Choroid plexus epithelial cell (primary cell): ENCODE measurements at regions not wholly inside any gene's neighbourhood (a gene's known extent, or its start where the extent isn't known, plus 50 kb on each side); places are given as distances from the start of the nearest gene placed in this dataset.
"Not testable (repeated sequence)": the region's sequence is repeated elsewhere in the genome, so short reads cannot be mapped to it uniquely, and the experiment has no call there.

Experiments
- DNase-seq: peaks from one replicate; pipeline ENCODE4 v3.0.0-alpha.2; 2010; ENCODE audit warnings: low read depth
- H3K4me3 ChIP-seq: 2 replicates; pipeline ENCODE4 v1.5.1; 2011; ENCODE audit warnings: low read depth, mild to moderate bottlenecking, control low read depth, low read length, moderate library complexity
- CTCF ChIP-seq: conservative IDR thresholded peaks from 2 replicates; pipeline ENCODE4 v1.5.1; 2011; ENCODE audit warnings: low read depth, mild to moderate bottlenecking, control low read depth, inconsistent platforms, low read length, moderate library complexity

GRCh38 chr6:114939630-114940029 lies 596.8 kb upstream of the HS3ST5 start:
- no peak for TF ChIP-seq CTCF
- DNase-seq = no peak
- H3K4me3 ChIP-seq = no peak overlapping the region

DNA sequence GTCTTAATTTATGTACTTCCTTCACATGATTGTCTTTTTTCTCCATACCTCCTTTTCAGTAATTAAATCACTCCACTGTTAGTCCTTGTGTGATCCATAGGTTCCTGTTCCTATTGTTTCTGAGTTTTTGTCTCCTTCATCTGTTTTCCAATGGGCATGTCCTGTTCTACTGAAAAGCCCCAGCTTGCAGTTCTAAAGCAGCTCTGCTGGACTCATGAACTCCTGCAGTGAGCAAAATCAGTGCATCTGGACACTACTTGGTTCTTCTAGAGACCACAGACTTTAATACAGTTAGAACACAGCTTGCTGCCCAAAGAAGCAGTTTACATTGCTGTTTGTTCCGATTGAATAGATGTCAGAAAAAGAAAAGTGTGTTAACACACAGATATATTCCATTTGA lies 593.3 kb upstream of the HS3ST5 start:
- TF ChIP-seq CTCF = no peak
- no peak for DNase-seq
- H3K4me3 ChIP-seq = no peak overlapping the region

DNA sequence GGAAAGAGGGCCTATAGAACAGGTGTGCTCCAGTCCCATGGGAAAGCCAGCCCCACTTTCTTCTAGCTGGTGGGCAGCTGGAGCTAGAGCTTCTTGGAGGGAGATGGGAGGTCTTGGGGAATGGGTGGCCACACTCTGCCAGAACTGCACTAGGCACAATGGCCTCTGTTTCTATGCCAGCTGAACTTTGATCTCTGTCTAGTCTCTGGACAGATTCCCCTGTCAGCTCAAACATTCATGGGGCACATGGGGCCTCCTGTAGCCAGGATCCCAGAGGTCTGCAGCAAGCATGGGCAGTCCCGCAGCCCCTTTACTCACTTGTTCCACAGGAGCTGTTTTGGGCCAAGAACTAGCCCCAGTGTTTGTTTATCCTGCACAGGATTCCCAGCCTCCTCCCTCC lies 591.3 kb upstream of the HS3ST5 start:
- H3K4me3 ChIP-seq = no peak overlapping the region
- no peak for TF ChIP-seq CTCF
- DNase-seq = no peak

- not testable (repeated sequence) for H3K4me3 ChIP-seq
These were observed 585.9 kb upstream of the HS3ST5 start for GRCh38 chr6:114928731-114929130.

DNA sequence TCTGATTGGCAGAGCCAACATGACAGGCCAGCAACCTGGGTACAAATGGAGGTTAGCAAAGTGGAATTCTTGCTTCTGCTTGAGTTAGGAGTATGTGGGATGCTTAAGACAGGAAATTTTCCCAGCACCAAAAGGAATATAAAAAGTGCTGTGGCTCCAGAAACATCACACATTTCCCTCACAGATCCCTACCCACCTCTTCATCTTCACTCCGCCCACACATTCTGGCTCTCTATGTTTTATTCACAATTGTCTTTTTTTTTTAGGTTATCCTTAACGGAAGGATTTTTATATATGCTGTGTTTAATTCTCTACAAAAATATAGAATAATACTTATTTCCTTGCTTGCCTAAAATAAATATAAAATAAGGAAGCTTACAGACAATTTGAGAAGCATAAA lies 563.3 kb upstream of the HS3ST5 start:
- no peak for TF ChIP-seq CTCF
- no peak for DNase-seq
- H3K4me3 ChIP-seq = no peak overlapping the region

More at GRCh38 chr6:114928731-114929130, 585.9 kb upstream of the HS3ST5 start:
- not testable (repeated sequence) for DNase-seq

GRCh38 chr6:114897536-114897935 lies 554.7 kb upstream of the HS3ST5 start:
- TF ChIP-seq CTCF = no peak
- no peak for DNase-seq
- no peak overlapping the region for H3K4me3 ChIP-seq

DNA sequence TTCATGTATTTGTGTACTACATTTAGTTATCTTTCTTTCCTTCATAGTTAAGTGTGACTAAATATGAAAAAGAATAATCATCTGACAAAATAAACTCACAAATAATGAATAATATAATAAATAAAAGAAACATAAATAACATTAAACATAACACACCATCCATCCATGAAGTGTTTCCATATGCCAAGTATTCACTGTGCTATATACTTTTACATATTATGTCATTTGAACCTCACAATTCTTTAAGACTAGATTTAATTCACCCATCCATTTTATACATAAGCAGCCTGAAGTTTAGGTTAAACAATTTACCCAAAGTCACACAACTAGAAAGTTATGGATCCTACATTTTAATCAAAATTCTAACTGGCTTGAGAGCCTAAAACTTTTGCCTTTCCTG lies 549.4 kb upstream of the HS3ST5 start:
- H3K4me3 ChIP-seq = no peak overlapping the region
- no peak for DNase-seq
- no peak for TF ChIP-seq CTCF

DNA sequence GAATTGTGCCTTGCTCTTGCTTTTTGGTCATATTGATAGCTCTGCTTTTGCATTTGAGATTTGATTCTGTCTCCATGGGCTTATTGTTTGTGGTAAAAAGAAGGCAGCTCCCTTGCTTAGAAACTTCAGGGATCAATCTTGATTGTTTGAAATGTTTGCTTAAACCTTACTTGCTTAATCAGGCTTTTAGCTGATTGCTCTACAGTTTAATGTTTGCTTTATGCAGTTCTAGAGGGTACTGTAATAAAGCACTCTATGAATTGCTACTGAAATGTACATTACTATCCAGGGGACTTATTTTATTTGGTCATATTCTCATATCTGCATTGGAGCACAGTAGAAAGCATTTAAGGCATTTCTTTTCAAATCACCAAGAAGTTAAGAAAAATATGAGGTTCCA lies 545.4 kb upstream of the HS3ST5 start:
- DNase-seq = no peak
- no peak overlapping the region for H3K4me3 ChIP-seq
- TF ChIP-seq CTCF = no peak
